H1 (cell line): ENCODE measurements at regions not wholly inside any gene's neighbourhood (a gene's known extent, or its start where the extent isn't known, plus 50 kb on each side); places are given as distances from the start of the nearest gene placed in this dataset.

Experiments
- BCL11A ChIP-seq, 2 experiments: IDR thresholded peaks; one replicate each; pipeline ENCODE4 v1.6.1; 2011; ENCODE audit warnings: low read depth in 2 of 2, low read length in 2 of 2, mild to moderate bottlenecking in 2 of 2
- FOSL1 ChIP-seq: IDR thresholded peaks from 2 replicates; pipeline ENCODE4 v1.6.1; 2011; ENCODE audit warnings: mild to moderate bottlenecking, low read depth, low read length, moderate library complexity; ENCODE audit not compliant: insufficient read depth
- SIX5 ChIP-seq: IDR thresholded peaks from 2 replicates; pipeline ENCODE4 v1.6.1; 2011; ENCODE audit warnings: mild to moderate bottlenecking, low read depth, low read length
- SP1 ChIP-seq: IDR thresholded peaks from 2 replicates; pipeline ENCODE4 v1.6.1; 2011; ENCODE audit warnings: low read depth, low read length
- TAF7 ChIP-seq: optimal IDR thresholded peaks from 2 replicates; pipeline ENCODE3; 2011; ENCODE audit warnings: low read depth, mild to moderate bottlenecking, inconsistent platforms, low read length, moderate library complexity, borderline replicate concordance

DNA sequence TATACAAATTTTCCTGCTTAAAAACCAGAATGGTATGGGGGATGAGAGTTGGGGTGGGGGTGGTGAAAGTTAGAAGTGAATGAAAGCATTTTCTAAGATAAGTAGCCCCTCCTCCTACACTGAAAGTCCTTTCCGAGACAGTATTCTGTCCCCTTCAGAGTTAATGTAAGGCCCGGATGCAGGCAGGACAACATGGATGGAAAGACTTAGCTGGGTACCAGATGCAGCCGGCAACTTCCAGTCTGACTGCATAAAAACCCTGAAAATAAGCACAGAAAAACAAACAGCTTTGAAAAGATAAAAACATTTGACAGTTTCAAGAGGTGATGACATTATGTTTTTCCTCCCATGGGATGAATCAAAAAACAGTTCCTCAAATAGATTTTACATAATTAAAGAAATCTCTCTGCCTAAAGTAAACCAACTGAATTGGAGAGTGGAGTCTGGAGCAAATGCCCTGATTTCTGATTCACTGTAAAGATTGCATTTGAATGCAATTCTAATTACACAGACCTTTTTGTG lies 196.3 kb downstream of the GPAT3 start (continued):
- TF ChIP-seq TAF7 (no peak), FOSL1 (no peak), BCL11A (IDR thresholded peaks at IDR 0.05; ENCODE audit: low read depth in 2 of 2, low read length in 2 of 2) (no peak), SP1 (no peak), SIX5 (no peak)
